ENCODE measurements at regions not wholly inside any gene's neighbourhood (a gene's known extent, or its start where the extent isn't known, plus 50 kb on each side); places are given as distances from the start of the nearest gene placed in this dataset.
"Not testable (repeated sequence)": the region's sequence is repeated elsewhere in the genome, so short reads cannot be mapped to it uniquely, and the experiment has no call there.

DNA sequence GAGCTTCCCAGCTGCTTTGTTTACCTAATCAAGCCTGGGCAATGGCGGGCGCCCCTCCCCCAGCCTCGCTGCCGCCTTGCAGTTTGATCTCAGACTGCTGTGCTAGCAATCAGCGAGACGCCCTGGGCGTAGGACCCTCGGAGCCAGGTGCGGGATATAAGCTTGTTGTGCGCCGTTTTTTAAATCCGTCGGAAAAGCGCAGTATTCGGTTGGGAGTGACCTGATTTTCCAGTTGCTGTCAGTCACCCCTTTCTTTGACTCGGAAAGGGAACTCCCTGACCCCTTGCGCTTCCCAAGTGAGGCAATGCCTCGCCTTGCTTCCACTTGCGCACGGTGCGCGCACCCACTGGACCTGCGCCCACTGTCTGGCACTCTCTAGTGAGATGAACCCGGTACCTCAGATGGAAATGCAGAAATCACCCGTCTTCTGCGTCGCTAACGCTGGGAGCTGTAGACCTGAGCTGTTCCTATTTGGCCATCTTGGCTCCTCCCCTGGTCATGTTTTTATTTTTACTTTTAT, 635.8 kb upstream of the MIS18BP1 start:
- TF ChIP-seq, protein P1, sequence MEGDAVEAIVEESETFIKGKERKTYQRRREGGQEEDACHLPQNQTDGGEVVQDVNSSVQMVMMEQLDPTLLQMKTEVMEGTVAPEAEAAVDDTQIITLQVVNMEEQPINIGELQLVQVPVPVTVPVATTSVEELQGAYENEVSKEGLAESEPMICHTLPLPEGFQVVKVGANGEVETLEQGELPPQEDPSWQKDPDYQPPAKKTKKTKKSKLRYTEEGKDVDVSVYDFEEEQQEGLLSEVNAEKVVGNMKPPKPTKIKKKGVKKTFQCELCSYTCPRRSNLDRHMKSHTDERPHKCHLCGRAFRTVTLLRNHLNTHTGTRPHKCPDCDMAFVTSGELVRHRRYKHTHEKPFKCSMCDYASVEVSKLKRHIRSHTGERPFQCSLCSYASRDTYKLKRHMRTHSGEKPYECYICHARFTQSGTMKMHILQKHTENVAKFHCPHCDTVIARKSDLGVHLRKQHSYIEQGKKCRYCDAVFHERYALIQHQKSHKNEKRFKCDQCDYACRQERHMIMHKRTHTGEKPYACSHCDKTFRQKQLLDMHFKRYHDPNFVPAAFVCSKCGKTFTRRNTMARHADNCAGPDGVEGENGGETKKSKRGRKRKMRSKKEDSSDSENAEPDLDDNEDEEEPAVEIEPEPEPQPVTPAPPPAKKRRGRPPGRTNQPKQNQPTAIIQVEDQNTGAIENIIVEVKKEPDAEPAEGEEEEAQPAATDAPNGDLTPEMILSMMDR (IDR thresholded peaks at IDR 0.05) = not testable (repeated sequence)
- not testable (repeated sequence) for TF ChIP-seq ZFX (IDR thresholded peaks at IDR 0.05; ENCODE audit: borderline replicate concordance)

All from 22Rv1 (cell line).